ENCODE measurements at regions not wholly inside any gene's neighbourhood (a gene's known extent, or its start where the extent isn't known, plus 50 kb on each side); places are given as distances from the start of the nearest gene placed in this dataset.

DNA sequence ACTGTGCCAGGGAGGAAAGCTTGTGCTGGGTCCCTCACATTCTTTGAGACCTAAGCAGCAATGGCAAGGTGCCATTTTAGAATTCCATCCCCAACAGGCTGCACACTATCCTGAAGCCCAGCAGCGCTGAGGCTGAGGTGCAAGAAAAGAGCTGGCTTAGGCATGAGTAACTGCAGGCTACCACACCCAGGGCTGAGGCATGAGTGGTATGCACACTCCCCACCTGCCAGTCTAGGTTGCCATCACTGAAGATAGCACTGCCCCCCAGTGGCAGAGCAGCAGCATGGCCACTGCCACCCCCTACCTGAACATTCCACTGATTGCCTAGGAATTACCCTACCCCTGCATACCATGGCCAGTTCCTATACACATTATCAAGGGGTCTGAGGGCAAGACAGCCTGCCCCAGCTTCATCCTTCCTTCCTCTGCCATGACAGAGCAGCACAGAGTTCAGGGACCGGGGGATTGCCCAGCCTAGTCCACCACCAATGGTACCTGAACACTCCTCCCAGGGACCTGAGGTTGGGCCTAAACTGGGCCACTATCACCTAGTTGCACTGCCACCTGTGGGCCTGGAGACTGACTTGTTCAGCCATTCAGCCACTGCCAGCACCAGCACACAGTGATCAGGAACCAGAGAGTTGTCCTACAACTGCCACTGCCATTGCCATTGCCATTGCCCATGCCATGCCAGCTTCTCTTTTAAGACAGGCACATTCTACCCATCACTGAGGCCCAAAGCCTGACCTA is 129.8 kb downstream of the SATB1 start:
- Histone ChIP-seq H3K4me2 (no peak overlapping the region), H3K9ac (no peak overlapping the region), H3K4me1 (ENCODE audit: low read depth, poor library complexity, severe bottlenecking) (no peaks in the 10 kb centered on the region), H3K27ac (no peak overlapping the region), H3K27me3 (ENCODE audit: insufficient read depth, low read depth) (no peaks in the 10 kb centered on the region), H3K79me2 (ENCODE audit: insufficient read depth, low read depth) (no peaks in the 10 kb centered on the region), H3K4me3 (IDR thresholded peaks at IDR 0.05; ENCODE audit: insufficient read depth, low read depth, low read length) (no peak overlapping the region), H4K20me1 (ENCODE audit: insufficient read depth) (no peaks in the 10 kb centered on the region), H3K36me3 (ENCODE audit: insufficient read depth) (no peaks in the 10 kb centered on the region), H2AFZ (ENCODE audit: low read depth) (no peak overlapping the region)
- TF ChIP-seq, protein P1, sequence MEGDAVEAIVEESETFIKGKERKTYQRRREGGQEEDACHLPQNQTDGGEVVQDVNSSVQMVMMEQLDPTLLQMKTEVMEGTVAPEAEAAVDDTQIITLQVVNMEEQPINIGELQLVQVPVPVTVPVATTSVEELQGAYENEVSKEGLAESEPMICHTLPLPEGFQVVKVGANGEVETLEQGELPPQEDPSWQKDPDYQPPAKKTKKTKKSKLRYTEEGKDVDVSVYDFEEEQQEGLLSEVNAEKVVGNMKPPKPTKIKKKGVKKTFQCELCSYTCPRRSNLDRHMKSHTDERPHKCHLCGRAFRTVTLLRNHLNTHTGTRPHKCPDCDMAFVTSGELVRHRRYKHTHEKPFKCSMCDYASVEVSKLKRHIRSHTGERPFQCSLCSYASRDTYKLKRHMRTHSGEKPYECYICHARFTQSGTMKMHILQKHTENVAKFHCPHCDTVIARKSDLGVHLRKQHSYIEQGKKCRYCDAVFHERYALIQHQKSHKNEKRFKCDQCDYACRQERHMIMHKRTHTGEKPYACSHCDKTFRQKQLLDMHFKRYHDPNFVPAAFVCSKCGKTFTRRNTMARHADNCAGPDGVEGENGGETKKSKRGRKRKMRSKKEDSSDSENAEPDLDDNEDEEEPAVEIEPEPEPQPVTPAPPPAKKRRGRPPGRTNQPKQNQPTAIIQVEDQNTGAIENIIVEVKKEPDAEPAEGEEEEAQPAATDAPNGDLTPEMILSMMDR (conservative IDR thresholded peaks at IDR 0.05; ENCODE audit: low read depth, low read length), result peak; percentile 37; the same call in 1 of the 2 replicates

- H3K9ac ChIP-seq, result no peak overlapping the region
- no peaks in the 10 kb centered on the region for H3K4me1 ChIP-seq (ENCODE audit: low read depth, poor library complexity, severe bottlenecking)
- no peak overlapping the region for H3K4me2 ChIP-seq
- no peak overlapping the region for H3K27ac ChIP-seq
- no peaks in the 10 kb centered on the region for H3K36me3 ChIP-seq (ENCODE audit: insufficient read depth)
- H3K4me3 ChIP-seq (IDR thresholded peaks at IDR 0.05; ENCODE audit: insufficient read depth, low read depth, low read length), result no peak overlapping the region
- H2AFZ ChIP-seq (ENCODE audit: low read depth), result no peak overlapping the region
- no peaks in the 10 kb centered on the region for H3K79me2 ChIP-seq (ENCODE audit: insufficient read depth, low read depth)
- TF ChIP-seq, protein P1 (conservative IDR thresholded peaks at IDR 0.05; ENCODE audit: low read depth, low read length), result no peak
- H4K20me1 ChIP-seq (ENCODE audit: insufficient read depth), result no peaks in the 10 kb centered on the region
- H3K27me3 ChIP-seq (ENCODE audit: insufficient read depth, low read depth), result no peaks in the 10 kb centered on the region
Measured at GRCh38 chr3:18290157-18290556, 135.0 kb downstream of the SATB1 start.

- TF ChIP-seq, protein P1 (conservative IDR thresholded peaks at IDR 0.05; ENCODE audit: low read depth, low read length), result no peak
- no peaks in the 10 kb centered on the region for H4K20me1 ChIP-seq (ENCODE audit: insufficient read depth)
- H3K27me3 ChIP-seq (ENCODE audit: insufficient read depth, low read depth), result no peaks in the 10 kb centered on the region
- no peak overlapping the region for H3K9ac ChIP-seq
- no peaks in the 10 kb centered on the region for H3K4me1 ChIP-seq (ENCODE audit: low read depth, poor library complexity, severe bottlenecking)
- no peak overlapping the region for H3K4me3 ChIP-seq (IDR thresholded peaks at IDR 0.05; ENCODE audit: insufficient read depth, low read depth, low read length)
- no peak overlapping the region for H3K4me2 ChIP-seq
- no peaks in the 10 kb centered on the region for H3K36me3 ChIP-seq (ENCODE audit: insufficient read depth)
- H3K79me2 ChIP-seq (ENCODE audit: insufficient read depth, low read depth), result no peaks in the 10 kb centered on the region
- no peak overlapping the region for H3K27ac ChIP-seq
- no peak overlapping the region for H2AFZ ChIP-seq (ENCODE audit: low read depth)
Measured at GRCh38 chr3:18288243-18288642, 136.9 kb downstream of the SATB1 start.

DNA sequence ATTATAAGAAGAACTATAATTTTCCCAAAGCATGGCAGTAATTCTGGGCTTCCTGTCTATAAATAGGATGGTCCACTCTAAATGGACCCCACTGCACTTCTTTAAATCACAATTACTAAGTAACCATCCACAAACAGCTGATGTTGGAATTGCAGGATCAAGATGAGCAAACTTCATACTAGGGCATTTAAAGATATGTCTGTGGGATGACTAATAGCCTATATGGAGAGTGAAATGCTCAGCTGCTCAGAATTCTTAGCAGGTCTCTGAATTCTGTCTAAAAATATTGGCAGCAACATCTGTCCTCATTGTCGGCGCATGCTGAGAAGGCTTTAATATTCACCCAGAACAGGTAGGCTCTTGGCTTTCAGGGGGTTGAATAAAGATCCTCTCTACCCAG is 140.4 kb downstream of the SATB1 start:
- TF ChIP-seq, protein P1 (conservative IDR thresholded peaks at IDR 0.05; ENCODE audit: low read depth, low read length), result no peak
- Histone ChIP-seq H3K9ac (no peak overlapping the region), H4K20me1 (ENCODE audit: insufficient read depth) (no peaks in the 10 kb centered on the region), H2AFZ (ENCODE audit: low read depth) (no peak overlapping the region), H3K36me3 (ENCODE audit: insufficient read depth) (no peaks in the 10 kb centered on the region), H3K4me3 (IDR thresholded peaks at IDR 0.05; ENCODE audit: insufficient read depth, low read depth, low read length) (no peak overlapping the region), H3K79me2 (ENCODE audit: insufficient read depth, low read depth) (no peaks in the 10 kb centered on the region), H3K4me1 (ENCODE audit: low read depth, poor library complexity, severe bottlenecking) (no peaks in the 10 kb centered on the region), H3K27ac (no peak overlapping the region), H3K4me2 (no peak overlapping the region), H3K27me3 (ENCODE audit: insufficient read depth, low read depth) (no peaks in the 10 kb centered on the region)
